ENCODE measurements at regions not wholly inside any gene's neighbourhood (a gene's known extent, or its start where the extent isn't known, plus 50 kb on each side); places are given as distances from the start of the nearest gene placed in this dataset.

DNA sequence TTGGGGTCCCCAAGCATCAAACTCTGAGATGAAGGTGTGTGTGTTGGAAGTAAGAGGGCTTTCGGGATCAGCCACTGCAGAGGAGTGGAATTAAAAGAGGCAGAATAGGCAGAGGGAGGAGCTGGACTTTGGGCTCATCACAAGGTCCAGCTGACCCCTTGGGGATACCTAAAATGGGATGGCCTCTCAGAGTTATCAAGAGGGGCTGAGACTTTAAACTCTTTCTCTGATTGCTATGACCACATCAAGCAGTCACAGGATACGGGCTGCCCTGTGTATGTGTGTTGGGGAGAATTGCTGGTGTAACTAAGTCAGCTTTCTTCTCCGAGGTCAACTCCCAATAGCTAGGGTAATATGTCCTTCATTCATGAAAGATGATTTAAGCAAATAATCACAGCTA lies 127.7 kb upstream of the SLC14A2 start:
- no peak for DNase-seq (ENCODE audit: low spot score)

DNA sequence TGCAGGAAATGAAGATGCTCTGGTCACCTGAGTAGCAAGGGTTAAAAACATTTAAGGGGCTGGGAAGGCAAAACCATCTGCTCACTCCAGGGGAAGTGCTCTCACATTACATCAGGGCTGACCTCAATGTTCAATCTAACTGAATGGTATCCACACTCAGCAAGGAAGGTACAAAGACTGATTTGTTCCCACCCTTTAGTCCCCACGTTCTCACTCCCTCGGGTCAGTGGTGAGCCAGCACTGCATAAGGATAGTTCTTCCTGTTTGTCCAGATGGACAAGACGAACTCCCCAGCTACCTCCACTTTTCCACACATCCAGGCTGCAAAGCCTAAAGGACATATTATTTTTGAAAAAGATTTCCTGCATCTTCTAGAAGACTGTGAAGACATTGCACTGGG lies 126.6 kb upstream of the SLC14A2 start:
- DNase-seq (ENCODE audit: low spot score): no peak

DNA sequence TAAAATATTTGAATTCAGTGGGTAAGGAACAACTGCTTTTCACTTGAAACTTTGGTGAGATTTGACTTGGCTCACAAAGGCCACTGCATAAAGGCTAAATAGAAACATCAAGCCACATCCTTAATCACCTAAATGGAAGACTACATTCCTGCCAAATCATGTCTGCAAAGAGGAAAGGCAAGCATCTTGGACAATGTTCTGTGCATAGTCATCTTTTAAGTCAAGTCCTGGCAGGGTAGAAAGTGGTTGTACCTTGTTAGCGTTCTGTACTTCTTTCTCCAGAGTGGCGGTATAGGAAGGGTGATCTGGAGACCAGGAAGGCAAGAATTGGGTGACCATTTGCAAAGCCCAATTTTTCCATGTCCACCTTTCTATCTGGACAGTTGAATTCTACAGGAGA lies 121.4 kb upstream of the SLC14A2 start:
- DNase-seq (ENCODE audit: low spot score): no peak

DNA sequence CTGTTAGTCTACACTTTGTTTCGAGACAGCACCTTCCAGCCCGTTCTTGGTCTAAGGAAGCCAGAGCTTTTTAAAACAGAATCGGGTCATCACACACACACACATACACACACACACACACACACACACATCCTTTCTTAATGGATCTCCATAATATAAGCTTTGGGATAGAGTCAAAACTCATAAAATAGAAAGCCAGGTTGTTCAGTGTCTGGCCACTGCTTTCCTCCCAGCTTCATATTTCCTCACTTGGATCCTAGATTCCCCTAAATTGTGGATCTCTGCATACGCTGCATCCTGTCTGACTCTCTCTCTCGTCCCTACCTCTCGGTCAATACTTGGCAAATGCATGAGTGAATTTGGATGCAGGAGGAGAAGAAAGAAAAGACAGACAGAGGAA lies 120.5 kb upstream of the SLC14A2 start:
- no peak for DNase-seq (ENCODE audit: low spot score)

DNA sequence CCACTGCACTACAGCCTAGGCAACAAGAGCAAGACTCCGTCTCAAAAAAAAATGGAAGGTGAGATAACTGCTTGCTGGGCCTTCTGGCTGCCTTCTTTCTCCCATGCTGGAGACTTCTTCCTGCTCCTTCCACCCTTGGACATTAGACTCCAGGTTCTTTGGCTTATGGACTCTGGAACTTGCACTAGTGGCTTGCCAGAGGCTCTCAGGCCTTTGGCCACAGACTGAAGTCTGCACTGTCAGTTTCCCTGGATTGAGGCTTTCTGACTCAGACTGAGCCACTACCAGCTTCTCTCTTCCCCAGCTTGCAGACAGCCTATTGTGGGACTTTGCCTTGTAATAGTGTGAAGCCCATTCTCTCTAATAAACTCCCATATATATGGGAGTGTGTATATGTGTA lies 118.5 kb upstream of the SLC14A2 start:
- no peak for DNase-seq (ENCODE audit: low spot score)

DNA sequence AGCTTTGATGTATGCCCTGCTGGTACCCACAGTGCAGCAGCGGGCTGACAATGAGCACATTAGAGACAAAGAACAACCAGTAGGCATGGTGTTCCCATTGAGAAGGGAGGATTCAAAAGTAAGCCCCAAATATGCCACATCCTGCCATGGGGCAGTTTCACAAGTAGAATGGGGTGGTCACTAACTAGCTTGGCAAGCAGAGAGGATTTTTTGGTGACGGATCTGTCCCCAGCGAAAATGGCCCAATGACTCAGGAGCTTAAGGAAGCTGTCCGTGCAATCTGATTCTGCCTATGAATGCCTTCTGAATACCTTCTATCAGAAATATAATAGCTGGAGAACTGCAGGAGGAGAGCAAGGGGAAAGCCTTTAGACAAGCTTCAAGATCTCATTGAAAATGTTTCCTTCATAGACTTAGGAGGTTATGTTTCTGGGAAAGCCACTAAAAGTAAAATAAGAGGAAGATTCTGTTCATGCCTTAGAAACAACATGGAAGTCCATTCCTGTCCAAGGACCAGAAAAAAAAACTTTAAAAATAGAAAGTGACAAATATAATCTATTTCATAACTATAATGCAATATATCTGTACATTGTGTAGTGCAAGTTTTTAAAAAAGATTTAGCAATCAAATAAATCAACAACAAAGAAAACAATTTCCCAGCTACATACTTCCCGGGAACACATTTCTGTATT lies 117.5 kb upstream of the SLC14A2 start:
- no peak for DNase-seq (ENCODE audit: low spot score)

DNA sequence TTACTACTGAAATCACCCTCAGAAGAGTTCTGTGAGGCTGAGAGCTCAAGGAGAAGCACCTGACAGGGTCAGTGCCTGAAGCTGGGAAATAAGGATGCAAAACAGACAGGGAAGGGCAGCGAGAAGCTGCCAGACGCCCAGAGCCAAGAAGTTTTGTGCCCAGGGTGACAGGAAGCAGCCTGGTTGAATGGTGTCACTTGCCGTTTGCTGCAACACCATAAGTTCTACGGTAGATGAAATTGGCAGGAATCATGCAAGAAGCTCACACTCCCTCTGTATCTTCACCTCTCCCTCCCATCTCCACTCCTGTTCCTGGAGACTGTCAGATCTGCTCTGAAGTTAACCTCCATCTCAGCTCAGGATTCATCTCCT lies 117.0 kb upstream of the SLC14A2 start:
- DNase-seq (ENCODE audit: low spot score): no peak

DNA sequence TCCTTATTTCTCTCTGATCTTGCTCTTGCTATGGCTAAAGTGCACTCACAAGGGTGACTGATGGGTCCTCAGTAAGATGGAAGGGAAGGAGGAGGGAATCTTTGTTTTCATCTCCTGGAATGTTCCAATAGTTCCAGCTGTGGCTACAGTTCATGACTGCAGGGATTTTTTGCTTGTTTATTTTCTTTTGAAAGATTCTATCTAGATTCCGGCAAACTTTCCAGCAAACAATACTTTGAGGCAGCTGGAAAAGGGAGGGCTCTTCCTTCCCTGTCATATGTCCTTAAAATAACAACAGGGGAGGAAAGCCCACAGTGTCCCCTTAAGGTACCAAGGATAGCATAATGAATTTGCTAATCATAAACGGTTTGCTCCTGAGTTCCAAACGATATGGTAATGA lies 111.3 kb upstream of the SLC14A2 start:
- no peak for DNase-seq (ENCODE audit: low spot score)

DNA sequence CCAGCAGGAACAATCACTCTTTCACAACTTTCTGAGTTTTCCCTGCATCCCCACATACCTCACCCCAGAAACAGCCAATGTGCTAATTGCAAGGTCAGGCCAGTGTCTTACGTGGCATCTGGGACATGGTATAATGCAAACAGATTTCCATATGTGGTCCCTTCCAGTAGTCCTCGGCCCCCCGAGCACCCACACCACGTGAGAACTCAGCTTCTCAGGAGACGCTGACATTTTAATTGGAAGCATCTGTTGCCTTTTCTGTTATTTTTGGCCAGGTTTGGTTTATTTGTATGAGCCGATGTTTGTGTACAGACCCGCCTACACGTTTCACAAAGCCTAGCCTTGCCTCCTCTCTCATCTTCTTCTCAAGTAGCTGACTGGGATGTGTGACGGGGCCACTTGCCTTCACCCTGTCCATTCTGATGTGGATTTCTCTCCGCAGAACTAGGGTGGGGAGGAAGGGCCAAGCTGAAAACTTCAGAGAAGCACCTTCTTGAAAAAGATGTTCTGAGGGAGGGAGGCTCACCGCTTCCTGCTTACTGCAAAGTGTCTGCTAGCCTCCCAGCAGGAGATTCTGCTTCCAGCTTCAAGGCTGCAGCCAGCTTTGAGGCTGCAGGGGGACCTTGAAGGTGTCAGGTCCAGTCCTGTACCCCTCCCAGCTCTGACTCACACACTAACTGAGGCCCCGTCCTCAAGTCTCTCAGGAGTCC lies 109.6 kb upstream of the SLC14A2 start:
- DNase-seq (ENCODE audit: low spot score): no peak

DNA sequence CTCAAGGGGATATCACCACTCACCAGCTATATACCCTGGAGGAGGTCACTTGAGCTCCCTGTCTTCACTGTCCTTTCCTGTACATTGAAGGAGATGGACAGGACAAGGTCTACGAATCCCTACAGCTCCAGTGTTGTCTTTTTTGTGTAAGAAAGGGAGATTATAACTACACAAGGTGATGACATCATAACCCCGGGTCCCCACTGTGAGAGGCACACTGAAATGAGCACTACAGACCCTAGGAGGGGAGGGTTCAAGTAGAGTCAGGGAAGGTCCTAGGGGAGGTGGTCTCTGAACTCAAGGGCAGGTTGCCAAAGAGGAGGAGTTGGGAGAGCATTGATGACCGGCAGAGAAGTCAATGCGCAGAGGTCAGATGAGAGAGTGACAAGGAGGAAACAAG lies 108.3 kb upstream of the SLC14A2 start:
- DNase-seq (ENCODE audit: low spot score): no peak

DNA sequence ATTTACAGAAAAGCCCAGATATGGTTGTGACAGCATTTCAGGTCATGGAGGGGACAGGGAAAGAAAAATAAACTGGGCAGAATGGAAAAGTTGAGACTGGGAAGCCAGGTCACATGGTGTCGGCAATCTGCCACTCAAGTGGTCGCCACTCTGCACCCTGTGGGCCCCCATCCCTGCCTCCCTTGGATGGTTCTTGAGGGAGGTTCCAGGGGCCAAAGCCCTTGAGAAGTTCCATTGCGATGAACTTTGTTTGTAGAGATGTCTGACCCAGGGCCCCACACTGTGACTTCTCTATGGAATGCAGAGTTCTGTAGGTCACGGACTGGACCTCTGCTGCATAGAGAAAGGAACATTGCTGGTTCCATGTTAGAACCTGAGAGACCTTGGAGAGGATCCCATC lies 105.7 kb upstream of the SLC14A2 start:
- DNase-seq (ENCODE audit: low spot score): no peak

DNA sequence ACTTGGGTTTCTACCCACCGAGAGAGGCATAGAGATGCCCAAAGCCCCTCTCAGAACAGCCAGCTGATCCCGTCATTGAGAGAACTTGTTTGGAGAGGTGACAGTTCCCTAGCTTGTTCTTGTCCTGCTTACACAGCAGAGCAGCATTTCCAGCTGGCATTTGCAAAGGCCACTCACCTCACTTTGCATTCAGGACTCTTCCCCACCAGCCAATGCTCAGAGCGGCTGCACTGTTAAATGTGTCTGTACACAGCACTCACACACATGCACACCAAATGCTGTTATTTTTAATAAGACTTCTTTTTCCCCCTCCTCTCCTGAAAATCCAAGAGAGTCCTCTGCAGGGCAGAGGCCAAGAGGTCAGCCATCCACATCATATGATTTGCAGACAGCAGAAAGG lies 104.6 kb upstream of the SLC14A2 start:
- no peak for DNase-seq (ENCODE audit: low spot score)

DNA sequence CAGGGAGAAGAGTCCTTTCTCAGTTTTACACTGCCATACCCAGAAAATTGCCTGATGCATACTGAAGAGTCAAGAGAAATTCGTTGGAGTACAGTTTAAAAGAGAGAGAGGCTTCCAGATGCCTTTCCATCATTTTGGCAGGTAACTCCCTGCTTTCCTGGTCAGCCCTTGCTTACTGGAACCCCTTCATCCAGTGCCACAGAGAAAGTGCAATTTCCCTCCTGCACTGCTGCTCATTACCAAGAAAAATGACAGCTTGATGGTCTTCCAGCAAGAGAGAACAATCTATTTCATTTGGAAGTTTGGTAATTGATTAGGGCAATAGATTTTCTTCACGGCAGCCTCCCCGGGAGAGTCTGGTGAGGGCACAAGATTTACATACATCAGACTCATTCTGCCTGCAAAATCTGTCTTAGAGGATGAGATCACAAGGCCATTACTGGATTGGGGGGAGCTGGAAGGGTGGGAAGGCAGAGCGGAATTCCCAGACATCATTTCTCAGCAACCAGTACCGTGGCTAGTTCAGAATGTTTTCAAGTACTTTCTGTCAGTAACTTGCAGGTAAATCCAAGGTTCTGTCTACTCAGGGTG lies 102.8 kb upstream of the SLC14A2 start:
- DNase-seq (ENCODE audit: low spot score): no peak

DNA sequence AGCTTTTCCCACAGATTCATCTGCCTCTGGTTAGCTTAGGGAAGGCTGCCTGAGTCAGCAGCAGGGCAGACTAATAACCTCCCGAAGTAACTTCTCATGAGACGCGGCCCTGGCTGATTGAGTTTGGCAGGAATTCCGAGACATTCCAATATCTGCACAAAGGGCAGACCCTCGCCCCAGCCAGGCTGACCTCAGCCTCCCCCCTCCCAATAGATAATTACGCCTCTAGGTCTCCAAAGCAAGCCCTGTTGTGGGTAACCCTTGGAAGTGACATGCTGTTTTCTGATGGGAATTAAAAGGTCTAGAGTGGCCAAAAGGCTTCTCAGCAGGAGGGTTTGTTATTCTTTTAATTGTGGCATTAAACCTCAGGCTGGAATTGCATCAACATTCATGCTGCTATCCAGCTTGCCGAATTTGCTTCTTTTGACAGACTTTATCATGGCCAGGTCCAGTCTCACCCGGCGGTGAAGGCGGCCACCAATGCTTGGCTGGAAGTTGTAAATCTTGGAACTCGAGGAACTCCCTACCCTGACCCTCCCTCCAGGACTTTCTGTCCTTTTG lies 98.0 kb upstream of the SLC14A2 start:
- DNase-seq (ENCODE audit: low spot score): peak; percentile 49

DNA sequence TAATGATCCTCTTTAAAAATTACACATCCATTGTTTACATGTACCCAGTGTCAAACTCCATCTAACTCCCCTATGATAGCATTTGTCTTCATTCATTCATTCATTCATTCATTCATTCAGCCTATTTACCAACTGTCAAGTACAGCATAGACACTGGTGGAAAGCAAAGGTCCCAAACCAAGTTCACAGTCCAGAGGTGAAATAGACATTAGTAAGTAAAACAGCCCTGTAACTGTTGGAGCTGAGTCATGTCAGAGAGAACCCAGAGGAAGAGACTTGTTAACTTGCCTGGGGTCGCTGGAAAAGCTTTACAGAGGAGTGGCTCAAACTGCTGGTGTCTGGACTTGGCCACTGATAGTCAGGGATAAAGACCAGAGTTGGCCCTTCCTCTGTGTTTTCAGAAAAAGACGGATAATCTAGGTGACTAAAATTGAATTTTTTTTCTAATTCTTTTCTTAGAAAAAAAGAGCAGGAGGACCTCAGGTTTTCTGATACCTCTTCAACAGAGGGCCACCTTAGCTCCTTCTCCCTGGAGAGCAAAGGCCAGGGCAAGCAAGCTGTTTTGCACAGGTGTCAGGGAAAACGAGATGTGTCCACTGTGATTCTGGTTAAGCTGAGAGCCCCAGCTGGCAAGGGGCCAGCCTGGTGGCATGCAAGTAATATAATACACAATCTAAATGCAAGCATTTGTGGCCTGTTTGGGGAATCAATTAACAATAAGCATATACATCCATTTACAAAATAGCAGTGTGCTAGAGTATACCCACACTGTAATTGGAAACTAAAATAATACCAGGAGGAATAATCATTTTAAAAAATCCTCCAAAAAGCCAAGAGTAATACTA lies 96.7 kb upstream of the SLC14A2 start:
- no peak for DNase-seq (ENCODE audit: low spot score)

DNA sequence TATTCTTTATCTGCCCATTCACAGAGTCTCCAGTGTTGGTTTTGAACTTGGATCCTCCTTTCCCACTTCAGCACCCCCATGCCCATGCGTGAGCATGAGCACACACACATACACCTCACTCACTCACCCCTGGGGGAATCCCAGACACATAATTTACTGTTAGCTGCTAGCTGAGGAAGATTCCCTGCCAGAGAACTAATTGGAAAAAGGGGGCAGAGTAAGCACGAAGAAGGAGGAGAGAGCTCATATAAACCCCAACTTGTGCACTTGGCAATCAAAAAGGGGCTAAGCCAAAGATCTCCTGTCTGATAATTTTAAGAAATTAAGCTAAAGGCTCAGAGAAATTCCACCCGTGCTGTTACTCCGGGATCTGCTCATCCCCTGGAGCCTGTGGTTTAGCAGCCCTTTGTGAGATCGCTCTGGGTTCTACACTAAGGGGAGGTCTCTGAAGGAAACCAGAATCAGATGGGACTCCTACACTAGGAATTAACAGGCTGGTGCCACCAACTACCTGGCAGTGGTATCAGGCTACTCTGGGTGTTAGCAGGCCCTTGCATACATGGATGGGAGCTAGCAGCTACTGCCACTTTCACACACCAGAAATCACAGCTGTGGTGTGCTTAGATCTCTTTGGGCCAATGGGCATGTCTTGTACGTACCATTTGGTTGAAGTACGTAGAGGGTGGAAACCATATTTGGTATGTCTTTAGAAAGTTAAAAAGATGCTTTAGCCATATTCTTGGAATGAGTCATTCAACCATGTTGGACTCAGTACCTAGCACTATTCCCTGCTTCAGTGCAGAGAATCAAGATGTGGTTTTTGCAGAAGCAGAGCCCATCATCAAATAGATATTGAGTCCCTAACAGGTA lies 95.6 kb upstream of the SLC14A2 start:
- DNase-seq (ENCODE audit: low spot score): peak; percentile 24

DNA sequence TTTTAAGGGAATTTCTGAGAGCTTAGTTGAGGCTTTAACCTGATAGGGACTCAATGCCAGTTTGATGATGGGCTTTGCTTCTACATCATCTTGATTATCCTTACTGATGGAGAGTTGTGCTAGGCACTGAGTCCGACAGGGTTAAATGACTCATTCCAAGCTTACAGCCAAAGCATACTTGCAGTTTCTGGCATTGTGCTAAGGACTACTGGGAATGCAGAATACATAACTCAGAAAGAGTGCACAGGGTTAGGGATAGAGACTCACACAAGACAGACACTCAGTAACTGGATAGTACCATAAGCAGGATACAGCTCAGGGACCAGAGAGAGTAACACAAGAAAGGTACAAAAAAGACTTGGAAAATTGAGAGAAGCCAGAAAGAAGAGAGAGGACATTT lies 94.1 kb upstream of the SLC14A2 start:
- peak; percentile 81 for DNase-seq (ENCODE audit: low spot score)

DNA sequence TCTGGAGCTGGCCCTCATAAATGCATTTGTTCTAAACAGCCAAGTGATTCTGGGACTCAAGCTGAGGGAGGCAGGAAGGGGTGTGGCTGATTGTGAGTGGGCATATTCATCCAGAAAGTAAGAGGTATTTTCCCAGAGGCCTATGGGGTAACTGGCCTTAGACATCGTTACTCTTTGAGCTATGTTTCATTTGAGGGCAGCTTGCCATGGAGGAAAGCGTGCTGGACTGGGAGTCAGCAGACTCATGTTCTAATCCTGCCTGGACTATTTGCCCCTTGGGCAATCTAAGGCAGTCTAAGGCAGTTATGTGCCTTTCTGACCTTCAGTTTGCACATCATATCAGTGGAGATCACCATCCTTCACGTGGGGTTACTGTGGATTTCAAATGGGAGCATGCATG lies 93.5 kb upstream of the SLC14A2 start:
- DNase-seq (ENCODE audit: low spot score): peak; percentile 35

DNA sequence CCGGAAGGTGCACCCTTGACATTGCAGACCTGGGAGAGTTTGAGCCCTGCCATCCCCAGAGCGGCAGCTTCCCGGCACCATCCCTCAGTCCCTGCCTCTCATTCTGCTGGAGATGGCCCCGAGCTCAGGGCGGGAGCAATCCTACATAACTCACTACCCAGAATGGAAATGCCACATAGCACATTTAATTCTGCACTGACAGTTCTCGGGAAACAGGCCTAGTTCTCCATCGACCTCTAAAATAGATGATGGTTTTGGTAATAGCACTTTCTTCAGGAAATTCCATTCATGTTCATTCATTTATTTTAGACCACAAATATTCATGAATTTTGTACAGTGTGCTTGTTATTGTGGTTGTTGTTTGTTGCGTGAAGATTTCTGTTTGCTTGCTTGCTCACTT lies 92.9 kb upstream of the SLC14A2 start:
- peak; percentile 67 for DNase-seq (ENCODE audit: low spot score)

DNA sequence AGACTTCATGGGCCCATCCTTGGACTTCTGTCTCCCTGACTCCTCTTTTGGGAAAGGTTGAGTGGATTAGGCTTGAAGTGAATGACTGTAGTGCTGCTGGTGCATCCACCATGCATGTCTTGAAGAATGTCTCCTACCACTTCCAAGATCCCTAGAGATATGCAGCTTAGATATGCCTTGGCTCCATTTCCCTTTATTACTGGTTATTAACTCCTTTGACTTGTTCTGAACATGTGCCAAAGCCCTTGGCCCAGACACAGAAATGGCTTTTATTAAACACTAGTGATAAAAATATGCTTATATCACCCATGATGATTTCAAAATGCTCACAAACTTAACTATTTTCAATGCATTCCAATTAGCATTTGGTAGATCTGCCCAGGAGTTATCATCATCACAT lies 90.0 kb upstream of the SLC14A2 start:
- DNase-seq (ENCODE audit: low spot score): no peak

DNA sequence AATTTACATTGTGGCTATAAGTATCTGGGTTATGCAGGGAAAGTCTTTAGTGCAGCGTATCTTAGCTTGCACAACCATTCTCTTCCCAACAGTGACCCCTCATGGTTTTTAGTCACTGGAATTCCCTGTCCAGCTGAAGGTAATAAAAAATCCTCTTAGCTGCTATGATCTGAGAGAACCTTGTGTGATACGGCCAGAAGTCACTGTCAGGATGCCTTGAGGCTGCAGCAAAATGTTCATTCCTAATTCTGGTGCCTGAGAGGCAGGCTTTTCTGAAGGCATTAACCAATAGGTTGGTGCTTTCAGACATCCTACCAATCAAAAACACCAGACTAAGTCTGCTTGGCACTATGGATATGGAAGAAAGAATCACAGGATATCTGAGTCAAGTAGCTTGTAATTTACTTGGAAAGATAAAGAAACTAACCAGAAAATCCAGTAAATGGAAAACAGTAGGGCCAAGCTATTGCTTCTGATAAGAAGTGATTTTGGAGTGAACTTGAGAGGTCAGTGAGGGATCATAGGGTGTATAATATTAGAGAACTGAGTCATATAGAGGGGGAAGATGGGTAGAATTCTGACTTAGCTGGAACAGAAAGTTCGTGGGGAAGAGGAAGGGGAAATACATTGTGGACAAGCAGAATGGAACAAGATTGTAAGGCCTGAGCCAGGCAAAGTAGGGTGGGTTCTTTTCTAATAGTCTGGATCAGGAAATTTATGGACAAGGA lies 89.0 kb upstream of the SLC14A2 start:
- DNase-seq (ENCODE audit: low spot score): peak; percentile 31
